ENCODE measurements at regions not wholly inside any gene's neighbourhood (a gene's known extent, or its start where the extent isn't known, plus 50 kb on each side); places are given as distances from the start of the nearest gene placed in this dataset.

- Histone ChIP-seq H3K9me3 (ENCODE audit: control insufficient read depth, low read depth, low read length) (no peaks in the 10 kb centered on the region), H3K27ac (ENCODE audit: low read length) (no peak overlapping the region), H3K4me3 (ENCODE audit: low read length) (no peak overlapping the region), H3K9ac (ENCODE audit: low read length) (no peak overlapping the region), H3K27me3 (ENCODE audit: control insufficient read depth, insufficient read depth, low read length) (no peaks in the 10 kb centered on the region), H3K36me3 (ENCODE audit: control insufficient read depth, low read depth, low read length) (no peaks in the 10 kb centered on the region), H3K4me1 (ENCODE audit: control insufficient read depth, low read depth, low read length) (peaks cover 5% of the 10 kb centered on the region)
These were observed 226.2 kb upstream of the BCOR start for GRCh38 chrX:40323977-40324376.

- Histone ChIP-seq H3K36me3 (ENCODE audit: control insufficient read depth, low read depth, low read length) (no peaks in the 10 kb centered on the region), H3K9ac (ENCODE audit: low read length) (no peak overlapping the region), H3K4me1 (ENCODE audit: control insufficient read depth, low read depth, low read length) (no peaks in the 10 kb centered on the region), H3K27me3 (ENCODE audit: control insufficient read depth, insufficient read depth, low read length) (no peaks in the 10 kb centered on the region), H3K4me3 (ENCODE audit: low read length) (no peak overlapping the region), H3K9me3 (ENCODE audit: control insufficient read depth, low read depth, low read length) (no peaks in the 10 kb centered on the region), H3K27ac (ENCODE audit: low read length) (no peak overlapping the region)
These were observed 223.1 kb upstream of the BCOR start for GRCh38 chrX:40320819-40321218.

GRCh38 chrX:40318801-40319200, 221.0 kb upstream of the BCOR start:
- no peaks in the 10 kb centered on the region for H3K36me3 ChIP-seq (ENCODE audit: control insufficient read depth, low read depth, low read length)
- no peaks in the 10 kb centered on the region for H3K4me1 ChIP-seq (ENCODE audit: control insufficient read depth, low read depth, low read length)
- H3K4me3 ChIP-seq (ENCODE audit: low read length): no peak overlapping the region
- no peaks in the 10 kb centered on the region for H3K9me3 ChIP-seq (ENCODE audit: control insufficient read depth, low read depth, low read length)
- H3K27ac ChIP-seq (ENCODE audit: low read length): no peak overlapping the region
- no peak overlapping the region for H3K9ac ChIP-seq (ENCODE audit: low read length)
- no peaks in the 10 kb centered on the region for H3K27me3 ChIP-seq (ENCODE audit: control insufficient read depth, insufficient read depth, low read length)

DNA sequence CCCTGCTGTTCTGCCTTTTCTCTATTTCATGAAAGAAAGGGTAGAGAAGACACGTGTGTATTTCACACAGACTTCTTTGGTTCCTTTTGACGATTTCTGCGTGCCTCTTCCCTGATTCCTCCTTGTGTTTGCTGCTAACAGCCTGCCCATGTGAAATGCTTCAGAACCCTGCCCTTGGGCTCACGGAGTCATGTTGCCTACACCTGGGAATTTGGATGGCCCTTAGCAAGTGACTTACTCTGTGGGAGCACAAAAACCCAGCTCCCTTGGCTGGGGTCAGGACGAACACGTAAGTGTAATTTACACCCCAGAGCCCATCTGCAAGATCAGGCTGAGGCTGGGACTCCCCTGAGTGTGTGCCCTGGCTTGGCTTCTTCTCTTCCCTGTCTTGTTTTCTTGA, 220.3 kb upstream of the BCOR start:
- H3K4me3 ChIP-seq (ENCODE audit: low read length): no peak overlapping the region
- H3K9me3 ChIP-seq (ENCODE audit: control insufficient read depth, low read depth, low read length): no peaks in the 10 kb centered on the region
- no peak overlapping the region for H3K27ac ChIP-seq (ENCODE audit: low read length)
- no peak overlapping the region for H3K9ac ChIP-seq (ENCODE audit: low read length)
- no peaks in the 10 kb centered on the region for H3K36me3 ChIP-seq (ENCODE audit: control insufficient read depth, low read depth, low read length)
- no peaks in the 10 kb centered on the region for H3K4me1 ChIP-seq (ENCODE audit: control insufficient read depth, low read depth, low read length)
- H3K27me3 ChIP-seq (ENCODE audit: control insufficient read depth, insufficient read depth, low read length): no peaks in the 10 kb centered on the region

DNA sequence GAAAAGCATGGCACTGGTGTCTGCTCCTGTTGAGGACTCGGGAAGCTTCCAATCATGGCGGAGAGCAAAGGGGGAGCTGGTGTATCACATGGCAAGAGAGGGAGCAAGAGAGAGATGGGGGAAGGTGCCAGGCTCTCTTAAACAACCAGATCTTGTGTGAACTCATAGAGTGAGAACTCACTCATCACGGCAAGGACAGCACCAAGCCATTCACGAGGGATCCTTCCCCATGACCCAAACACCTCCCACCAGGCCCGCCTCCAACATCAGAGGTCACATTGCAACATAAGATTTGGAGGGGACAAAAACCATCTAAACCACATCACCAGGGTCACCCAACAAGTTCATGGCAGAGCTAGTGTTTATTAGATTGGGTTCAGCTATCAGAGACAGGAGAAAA, 218.7 kb upstream of the BCOR start:
- H3K9me3 ChIP-seq (ENCODE audit: control insufficient read depth, low read depth, low read length): no peaks in the 10 kb centered on the region
- no peak overlapping the region for H3K27ac ChIP-seq (ENCODE audit: low read length)
- no peak overlapping the region for H3K9ac ChIP-seq (ENCODE audit: low read length)
- no peaks in the 10 kb centered on the region for H3K36me3 ChIP-seq (ENCODE audit: control insufficient read depth, low read depth, low read length)
- no peaks in the 10 kb centered on the region for H3K27me3 ChIP-seq (ENCODE audit: control insufficient read depth, insufficient read depth, low read length)
- H3K4me1 ChIP-seq (ENCODE audit: control insufficient read depth, low read depth, low read length): no peaks in the 10 kb centered on the region
- H3K4me3 ChIP-seq (ENCODE audit: low read length): no peak overlapping the region

DNA sequence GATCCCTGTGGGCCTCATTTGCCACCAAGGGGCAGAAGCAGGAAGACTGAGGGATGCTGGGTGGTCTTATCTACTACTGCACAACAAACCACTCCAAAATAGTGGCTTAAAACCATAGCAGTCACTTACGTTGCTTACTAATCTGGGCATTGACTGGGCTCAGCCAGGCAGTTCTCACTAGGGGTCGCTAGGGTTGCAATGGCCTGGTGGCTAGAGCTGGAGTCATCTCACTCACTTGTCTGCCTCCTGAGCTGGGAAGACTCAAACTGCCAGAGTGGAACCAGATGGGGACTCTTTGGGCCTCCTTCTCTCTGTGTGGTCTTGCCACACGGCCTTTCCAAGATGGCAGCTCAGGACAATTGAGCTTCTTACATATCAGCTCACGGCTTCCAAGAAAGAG, 216.3 kb upstream of the BCOR start:
- no peak overlapping the region for H3K4me3 ChIP-seq (ENCODE audit: low read length)
- H3K9ac ChIP-seq (ENCODE audit: low read length): no peak overlapping the region
- H3K27ac ChIP-seq (ENCODE audit: low read length): no peak overlapping the region
- H3K27me3 ChIP-seq (ENCODE audit: control insufficient read depth, insufficient read depth, low read length): no peaks in the 10 kb centered on the region
- no peaks in the 10 kb centered on the region for H3K4me1 ChIP-seq (ENCODE audit: control insufficient read depth, low read depth, low read length)
- H3K36me3 ChIP-seq (ENCODE audit: control insufficient read depth, low read depth, low read length): no peaks in the 10 kb centered on the region
- no peaks in the 10 kb centered on the region for H3K9me3 ChIP-seq (ENCODE audit: control insufficient read depth, low read depth, low read length)

DNA sequence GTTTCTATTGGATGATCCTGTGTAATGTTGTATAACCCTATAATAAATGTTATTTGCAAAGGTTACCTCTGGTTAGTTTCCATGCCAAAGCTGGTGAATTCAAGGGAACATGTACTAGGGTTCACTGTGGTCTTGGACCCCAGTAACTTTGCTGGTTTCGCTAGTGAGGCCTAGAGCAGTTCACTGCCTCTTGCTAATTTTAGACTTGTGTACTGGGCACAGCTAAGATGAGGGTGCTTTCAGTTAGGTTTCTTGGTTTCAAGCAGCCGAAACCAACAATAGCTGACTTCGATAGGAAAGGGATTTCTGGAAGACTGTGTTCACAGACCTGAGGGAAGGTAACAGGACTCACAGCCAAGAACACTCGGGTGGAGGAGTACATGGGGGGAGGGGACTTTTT, 215.5 kb upstream of the BCOR start:
- no peaks in the 10 kb centered on the region for H3K9me3 ChIP-seq (ENCODE audit: control insufficient read depth, low read depth, low read length)
- H3K4me3 ChIP-seq (ENCODE audit: low read length): no peak overlapping the region
- H3K4me1 ChIP-seq (ENCODE audit: control insufficient read depth, low read depth, low read length): no peaks in the 10 kb centered on the region
- no peak overlapping the region for H3K9ac ChIP-seq (ENCODE audit: low read length)
- no peak overlapping the region for H3K27ac ChIP-seq (ENCODE audit: low read length)
- H3K36me3 ChIP-seq (ENCODE audit: control insufficient read depth, low read depth, low read length): no peaks in the 10 kb centered on the region
- no peaks in the 10 kb centered on the region for H3K27me3 ChIP-seq (ENCODE audit: control insufficient read depth, insufficient read depth, low read length)

- H3K9ac ChIP-seq (ENCODE audit: low read length): no peak overlapping the region
- no peaks in the 10 kb centered on the region for H3K27me3 ChIP-seq (ENCODE audit: control insufficient read depth, insufficient read depth, low read length)
- no peak overlapping the region for H3K4me3 ChIP-seq (ENCODE audit: low read length)
- no peak overlapping the region for H3K27ac ChIP-seq (ENCODE audit: low read length)
- no peaks in the 10 kb centered on the region for H3K9me3 ChIP-seq (ENCODE audit: control insufficient read depth, low read depth, low read length)
- H3K4me1 ChIP-seq (ENCODE audit: control insufficient read depth, low read depth, low read length): no peaks in the 10 kb centered on the region
- no peaks in the 10 kb centered on the region for H3K36me3 ChIP-seq (ENCODE audit: control insufficient read depth, low read depth, low read length)
These were observed 212.7 kb upstream of the BCOR start for GRCh38 chrX:40310447-40310846.

- Histone ChIP-seq H3K36me3 (ENCODE audit: control insufficient read depth, low read depth, low read length) (no peaks in the 10 kb centered on the region), H3K9ac (ENCODE audit: low read length) (no peak overlapping the region), H3K9me3 (ENCODE audit: control insufficient read depth, low read depth, low read length) (no peaks in the 10 kb centered on the region), H3K27me3 (ENCODE audit: control insufficient read depth, insufficient read depth, low read length) (no peaks in the 10 kb centered on the region), H3K4me3 (ENCODE audit: low read length) (no peak overlapping the region), H3K4me1 (ENCODE audit: control insufficient read depth, low read depth, low read length) (no peaks in the 10 kb centered on the region), H3K27ac (ENCODE audit: low read length) (no peak overlapping the region)
These were observed 212.3 kb upstream of the BCOR start for GRCh38 chrX:40310016-40310415.

- Histone ChIP-seq H3K36me3 (ENCODE audit: control insufficient read depth, low read depth, low read length) (no peaks in the 10 kb centered on the region), H3K27ac (ENCODE audit: low read length) (no peak overlapping the region), H3K9me3 (ENCODE audit: control insufficient read depth, low read depth, low read length) (no peaks in the 10 kb centered on the region), H3K4me3 (ENCODE audit: low read length) (no peak overlapping the region), H3K27me3 (ENCODE audit: control insufficient read depth, insufficient read depth, low read length) (no peaks in the 10 kb centered on the region), H3K4me1 (ENCODE audit: control insufficient read depth, low read depth, low read length) (no peaks in the 10 kb centered on the region), H3K9ac (ENCODE audit: low read length) (no peak overlapping the region)
These were observed 210.1 kb upstream of the BCOR start for GRCh38 chrX:40307871-40308270.

DNA sequence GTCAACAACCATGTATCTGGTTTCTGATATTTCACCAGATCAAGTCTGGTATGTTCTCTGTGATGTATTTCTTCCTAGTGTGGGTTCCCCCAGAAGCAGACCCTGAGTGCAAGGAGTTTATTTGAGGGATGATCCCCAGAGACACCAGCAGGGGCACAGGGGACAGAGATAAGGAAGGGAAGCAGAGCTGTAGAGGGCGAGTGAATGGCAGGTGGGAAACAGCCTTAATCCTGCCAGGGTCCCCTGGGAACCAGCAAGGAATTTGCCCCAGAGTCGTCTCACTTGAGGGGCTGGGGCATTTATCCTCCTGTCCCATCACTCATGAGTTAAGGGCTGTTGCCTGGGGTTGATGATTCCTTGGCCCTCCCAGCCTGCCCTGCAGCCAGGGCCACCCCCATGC, 206.4 kb upstream of the BCOR start:
- no peak overlapping the region for H3K4me3 ChIP-seq (ENCODE audit: low read length)
- no peak overlapping the region for H3K27ac ChIP-seq (ENCODE audit: low read length)
- H3K27me3 ChIP-seq (ENCODE audit: control insufficient read depth, insufficient read depth, low read length): no peaks in the 10 kb centered on the region
- no peaks in the 10 kb centered on the region for H3K9me3 ChIP-seq (ENCODE audit: control insufficient read depth, low read depth, low read length)
- H3K9ac ChIP-seq (ENCODE audit: low read length): no peak overlapping the region
- no peaks in the 10 kb centered on the region for H3K36me3 ChIP-seq (ENCODE audit: control insufficient read depth, low read depth, low read length)
- H3K4me1 ChIP-seq (ENCODE audit: control insufficient read depth, low read depth, low read length): no peaks in the 10 kb centered on the region

GRCh38 chrX:40303256-40304077, 205.7 kb upstream of the BCOR start:
- peaks cover 4% of the 10 kb centered on the region for H3K4me1 ChIP-seq (ENCODE audit: control insufficient read depth, low read depth, low read length)
- no peak overlapping the region for H3K9ac ChIP-seq (ENCODE audit: low read length)
- H3K27me3 ChIP-seq (ENCODE audit: control insufficient read depth, insufficient read depth, low read length): no peaks in the 10 kb centered on the region
- H3K4me3 ChIP-seq (ENCODE audit: low read length): no peak overlapping the region
- H3K27ac ChIP-seq (ENCODE audit: low read length): no peak overlapping the region
- H3K9me3 ChIP-seq (ENCODE audit: control insufficient read depth, low read depth, low read length): no peaks in the 10 kb centered on the region
- no peaks in the 10 kb centered on the region for H3K36me3 ChIP-seq (ENCODE audit: control insufficient read depth, low read depth, low read length)
